ENCODE measurements at regions not wholly inside any gene's neighbourhood (a gene's known extent, or its start where the extent isn't known, plus 50 kb on each side); places are given as distances from the start of the nearest gene placed in this dataset.
A peak's percentile ranks its signal among the peaks of the same experiment; 100 is the strongest.
"Not testable (repeated sequence)": the region's sequence is repeated elsewhere in the genome, so short reads cannot be mapped to it uniquely, and the experiment has no call there.

GRCh38 chr6:3919849-3920248 is 70.7 kb downstream of the FAM50B start:
- Histone ChIP-seq H3K4me1 (ENCODE audit: control insufficient read depth in 2 of 2, insufficient read depth in 2 of 2, low read length in 2 of 2) (peaks cover 10 to 17% of the 10 kb centered on the region in 2 donors), H3K27me3 (ENCODE audit: control insufficient read depth in 2 of 2, insufficient read depth in 2 of 2, low read length in 2 of 2) (no peaks in the 10 kb centered on the region), H3K27ac (ENCODE audit: low read depth, low read length) (no peak overlapping the region), H3K4me3 (ENCODE audit: low read length) (no peak overlapping the region), H3K9me3 (ENCODE audit: control insufficient read depth in 2 of 3, low read length in 3 of 3) (no peaks in the 10 kb centered on the region), H3K36me3 (ENCODE audit: control insufficient read depth in 2 of 3, insufficient read depth in 3 of 3, low read length in 3 of 3) (no peaks in the 10 kb centered on the region)
- Mint-ChIP-seq H3K4me1 (peaks cover 12 to 23% (median 18%) of the 10 kb centered on the region in 7 donors), H3K27me3 (peaks cover 0 to 59% (median 0%) of the 10 kb centered on the region in 5 donors), H3K36me3 (peaks cover 0 to 4% (median 0%) of the 10 kb centered on the region in 5 donors), H3K9me3 (peaks cover 0 to 8% (median 0%) of the 10 kb centered on the region in 11 donors), H3K4me3 (no peak overlapping the region), H3K27ac (no peak overlapping the region)
- ChIA-PET CTCF (interaction anchor here (0.6 to 0.7 kb wide), 2 partner anchors 14 to 71 kb away, joined by 3 read pairs; partner anchors contain the start of gene FAM50B), POLR2A (no interaction called here)
- no peak for DNase-seq
- intact Hi-C loops (cut with micrococcal nuclease): loop anchor here in 1 of 2 donors (5.0 kb wide), 1 partner anchor 73 kb away; the partner anchor contains the start of gene FAM50B
- no peak for ATAC-seq

- DNase-seq (no peak), ATAC-seq (no peak)
- Mint-ChIP-seq H3K27me3 (peaks cover 0 to 61% (median 3%) of the 10 kb centered on the region in 5 donors), H3K27ac (no peak overlapping the region), H3K4me1 (peaks cover 9 to 18% (median 13%) of the 10 kb centered on the region in 7 donors), H3K9me3 (peaks cover 0 to 8% (median 0%) of the 10 kb centered on the region in 11 donors), H3K4me3 (no peak overlapping the region), H3K36me3 (peaks cover 0 to 4% (median 0%) of the 10 kb centered on the region in 5 donors)
- Histone ChIP-seq H3K27ac (ENCODE audit: low read depth, low read length) (no peak overlapping the region), H3K4me3 (ENCODE audit: low read length) (no peak overlapping the region), H3K36me3 (ENCODE audit: control insufficient read depth in 2 of 3, insufficient read depth in 3 of 3, low read length in 3 of 3) (no peaks in the 10 kb centered on the region), H3K4me1 (ENCODE audit: control insufficient read depth in 2 of 2, insufficient read depth in 2 of 2, low read length in 2 of 2) (peaks cover 6 to 12% of the 10 kb centered on the region in 2 donors), H3K9me3 (ENCODE audit: control insufficient read depth in 2 of 3, low read length in 3 of 3) (no peaks in the 10 kb centered on the region), H3K27me3 (ENCODE audit: control insufficient read depth in 2 of 2, insufficient read depth in 2 of 2, low read length in 2 of 2) (no peaks in the 10 kb centered on the region)
- intact Hi-C loops (cut with micrococcal nuclease): no loop called here
- ChIA-PET POLR2A (no interaction called here), CTCF (interaction anchor here (0.7 kb wide), 1 partner anchor 71 kb away, joined by 3 read pairs; the partner anchor contains the start of gene FAM50B)
Measured at GRCh38 chr6:3920321-3920720, 71.1 kb downstream of the FAM50B start.

- ChIA-PET POLR2A (no interaction called here), CTCF (no interaction called here)
- H3K4me3 Mint-ChIP-seq: no peak overlapping the region
- peaks cover 0 to 53% (median 5%) of the 10 kb centered on the region in 5 donors for H3K27me3 Mint-ChIP-seq
- Histone ChIP-seq H3K27me3 (ENCODE audit: control insufficient read depth in 2 of 2, insufficient read depth in 2 of 2, low read length in 2 of 2) (no peaks in the 10 kb centered on the region), H3K27ac (ENCODE audit: low read depth, low read length) (no peak overlapping the region), H3K36me3 (ENCODE audit: control insufficient read depth in 2 of 3, insufficient read depth in 3 of 3, low read length in 3 of 3) (no peaks in the 10 kb centered on the region), H3K4me3 (ENCODE audit: low read length) (no peak overlapping the region), H3K9me3 (ENCODE audit: control insufficient read depth in 2 of 3, low read length in 3 of 3) (no peaks in the 10 kb centered on the region), H3K4me1 (ENCODE audit: control insufficient read depth in 2 of 2, insufficient read depth in 2 of 2, low read length in 2 of 2) (no peaks in the 10 kb centered on the region)
- H3K27ac Mint-ChIP-seq: no peak overlapping the region
- ATAC-seq (no peak), DNase-seq (no peak)
- intact Hi-C loops (cut with micrococcal nuclease): no loop called here
- no peaks in the 10 kb centered on the region for H3K36me3 Mint-ChIP-seq
- peaks cover 0 to 8% (median 0%) of the 10 kb centered on the region in 11 donors for H3K9me3 Mint-ChIP-seq
- peaks cover 0 to 5% (median 1%) of the 10 kb centered on the region in 7 donors for H3K4me1 Mint-ChIP-seq
Measured at GRCh38 chr6:3921663-3922062, 72.5 kb downstream of the FAM50B start.

- H3K9me3 Mint-ChIP-seq; H3K36me3 ChIP-seq (ENCODE audit: control insufficient read depth in 2 of 3, insufficient read depth in 3 of 3, low read length in 3 of 3); H3K27ac ChIP-seq (ENCODE audit: low read depth, low read length); H3K36me3 Mint-ChIP-seq; DNase-seq; H3K9me3 ChIP-seq (ENCODE audit: control insufficient read depth in 2 of 3, low read length in 3 of 3); H3K27me3 ChIP-seq (ENCODE audit: control insufficient read depth in 2 of 2, insufficient read depth in 2 of 2, low read length in 2 of 2); ATAC-seq; H3K4me1 Mint-ChIP-seq; H3K27ac Mint-ChIP-seq; H3K4me3 ChIP-seq (ENCODE audit: low read length); intact Hi-C loops (cut with micrococcal nuclease); POLR2A ChIA-PET; H3K4me1 ChIP-seq (ENCODE audit: control insufficient read depth in 2 of 2, insufficient read depth in 2 of 2, low read length in 2 of 2): not testable (repeated sequence)
- Mint-ChIP-seq H3K27me3 (peaks cover 0 to 43% (median 5%) of the 10 kb centered on the region in 5 donors), H3K4me3 (peak overlapping the region in 1 of 10 donors; percentile 13)
- CTCF ChIA-PET: interaction anchor here (0.6 kb wide), 1 partner anchor 67 kb away, joined by 3 read pairs; no protein-coding TSS in a partner anchor
Measured at GRCh38 chr6:3922619-3923018, 73.4 kb downstream of the FAM50B start.

- H3K9me3 Mint-ChIP-seq; H3K36me3 ChIP-seq (ENCODE audit: control insufficient read depth in 2 of 3, insufficient read depth in 3 of 3, low read length in 3 of 3); H3K4me1 ChIP-seq (ENCODE audit: control insufficient read depth in 2 of 2, insufficient read depth in 2 of 2, low read length in 2 of 2); CTCF ChIA-PET; H3K27ac ChIP-seq (ENCODE audit: low read depth, low read length); H3K36me3 Mint-ChIP-seq; H3K4me3 Mint-ChIP-seq; DNase-seq; H3K27ac Mint-ChIP-seq; H3K9me3 ChIP-seq (ENCODE audit: control insufficient read depth in 2 of 3, low read length in 3 of 3); H3K27me3 ChIP-seq (ENCODE audit: control insufficient read depth in 2 of 2, insufficient read depth in 2 of 2, low read length in 2 of 2); POLR2A ChIA-PET; H3K4me1 Mint-ChIP-seq; H3K4me3 ChIP-seq (ENCODE audit: low read length); intact Hi-C loops (cut with micrococcal nuclease): not testable (repeated sequence)
- peak; percentile 31 for ATAC-seq
- peaks cover 0 to 33% (median 5%) of the 10 kb centered on the region in 5 donors for H3K27me3 Mint-ChIP-seq
Measured at GRCh38 chr6:3925223-3926149, 76.3 kb downstream of the FAM50B start.

GRCh38 chr6:3926150-3926482 is 76.9 kb downstream of the FAM50B start:
- H3K9me3 ChIP-seq (ENCODE audit: control insufficient read depth in 2 of 3, low read length in 3 of 3): no peaks in the 10 kb centered on the region
- intact Hi-C loops (cut with micrococcal nuclease): no loop called here
- no peak overlapping the region for H3K27ac ChIP-seq (ENCODE audit: low read depth, low read length)
- no peak overlapping the region for H3K4me3 Mint-ChIP-seq
- DNase-seq (no peak), ATAC-seq (no peak)
- CTCF ChIA-PET: no interaction called here
- no peaks in the 10 kb centered on the region for H3K36me3 Mint-ChIP-seq
- no peaks in the 10 kb centered on the region for H3K4me1 ChIP-seq (ENCODE audit: control insufficient read depth in 2 of 2, insufficient read depth in 2 of 2, low read length in 2 of 2)
- no peak overlapping the region for H3K4me3 ChIP-seq (ENCODE audit: low read length)
- H3K4me1 Mint-ChIP-seq: peaks cover 0 to 1% (median 0%) of the 10 kb centered on the region in 7 donors
- H3K9me3 Mint-ChIP-seq: no peaks in the 10 kb centered on the region
- POLR2A ChIA-PET: no interaction called here
- no peaks in the 10 kb centered on the region for H3K36me3 ChIP-seq (ENCODE audit: control insufficient read depth in 2 of 3, insufficient read depth in 3 of 3, low read length in 3 of 3)
- no peaks in the 10 kb centered on the region for H3K27me3 ChIP-seq (ENCODE audit: control insufficient read depth in 2 of 2, insufficient read depth in 2 of 2, low read length in 2 of 2)
- H3K27ac Mint-ChIP-seq: no peak overlapping the region
- H3K27me3 Mint-ChIP-seq: peaks cover 0 to 27% (median 5%) of the 10 kb centered on the region in 5 donors

Data from naive thymus-derived CD4-positive, alpha-beta T cell (primary cell).